ENCODE measurements at regions not wholly inside any gene's neighbourhood (a gene's known extent, or its start where the extent isn't known, plus 50 kb on each side); places are given as distances from the start of the nearest gene placed in this dataset.

DNA sequence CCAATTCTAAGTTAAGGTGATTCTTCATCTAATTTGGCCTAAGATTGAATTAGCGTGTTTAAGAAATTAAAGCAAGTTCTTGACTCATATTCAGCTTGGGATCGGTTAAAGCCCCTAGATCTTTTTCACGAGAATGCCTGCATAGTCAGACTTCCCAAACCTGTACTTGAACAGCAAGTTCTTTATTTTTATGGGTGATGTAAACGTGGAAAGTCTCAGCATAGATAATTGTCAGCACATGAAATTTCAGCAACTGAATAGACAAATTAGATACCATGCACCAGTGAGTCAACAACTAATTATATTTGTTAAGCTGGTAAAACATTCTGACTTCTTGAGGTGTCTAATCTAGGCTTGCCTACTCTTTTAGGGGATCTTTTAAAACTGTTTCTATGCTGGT is 183.1 kb upstream of the TNFAIP3 start:
- TF ChIP-seq, protein P1, sequence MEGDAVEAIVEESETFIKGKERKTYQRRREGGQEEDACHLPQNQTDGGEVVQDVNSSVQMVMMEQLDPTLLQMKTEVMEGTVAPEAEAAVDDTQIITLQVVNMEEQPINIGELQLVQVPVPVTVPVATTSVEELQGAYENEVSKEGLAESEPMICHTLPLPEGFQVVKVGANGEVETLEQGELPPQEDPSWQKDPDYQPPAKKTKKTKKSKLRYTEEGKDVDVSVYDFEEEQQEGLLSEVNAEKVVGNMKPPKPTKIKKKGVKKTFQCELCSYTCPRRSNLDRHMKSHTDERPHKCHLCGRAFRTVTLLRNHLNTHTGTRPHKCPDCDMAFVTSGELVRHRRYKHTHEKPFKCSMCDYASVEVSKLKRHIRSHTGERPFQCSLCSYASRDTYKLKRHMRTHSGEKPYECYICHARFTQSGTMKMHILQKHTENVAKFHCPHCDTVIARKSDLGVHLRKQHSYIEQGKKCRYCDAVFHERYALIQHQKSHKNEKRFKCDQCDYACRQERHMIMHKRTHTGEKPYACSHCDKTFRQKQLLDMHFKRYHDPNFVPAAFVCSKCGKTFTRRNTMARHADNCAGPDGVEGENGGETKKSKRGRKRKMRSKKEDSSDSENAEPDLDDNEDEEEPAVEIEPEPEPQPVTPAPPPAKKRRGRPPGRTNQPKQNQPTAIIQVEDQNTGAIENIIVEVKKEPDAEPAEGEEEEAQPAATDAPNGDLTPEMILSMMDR (IDR thresholded peaks at IDR 0.05) = no peak
- no peak for TF ChIP-seq POLR2A (IDR thresholded peaks at IDR 0.05)
